ENCODE measurements at regions not wholly inside any gene's neighbourhood (a gene's known extent, or its start where the extent isn't known, plus 50 kb on each side); places are given as distances from the start of the nearest gene placed in this dataset.

DNA sequence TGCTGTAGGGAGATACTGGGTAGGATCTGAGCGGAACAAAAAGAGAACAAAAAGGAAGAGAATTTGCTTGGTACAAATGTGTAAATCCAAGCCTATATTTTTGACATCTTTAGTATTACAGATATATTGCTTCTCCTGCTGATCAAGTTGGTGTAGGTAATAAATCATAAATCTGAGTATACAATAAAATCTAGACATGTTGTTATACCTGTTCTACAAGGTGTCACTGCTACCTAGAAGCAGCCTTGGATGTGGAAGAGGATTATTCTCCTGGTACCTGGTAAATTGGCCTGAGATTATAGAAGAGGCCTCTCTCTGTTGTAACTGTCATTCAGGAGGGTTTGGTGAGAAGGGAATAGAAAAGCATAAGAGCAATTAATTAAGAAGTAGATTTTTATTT, 89.9 kb upstream of the LSM8 start:
- Histone ChIP-seq H3K4me3 (no peak overlapping the region), H3K4me1 (no peaks in the 10 kb centered on the region), H3K27ac (no peak overlapping the region), H3K27me3 (no peaks in the 10 kb centered on the region), H3K9me3 (no peaks in the 10 kb centered on the region), H3K36me3 (no peaks in the 10 kb centered on the region)
- DNase-seq: no peak
- intact Hi-C loops (cut with DNase I): no loop called here
- TF ChIP-seq, protein P1, sequence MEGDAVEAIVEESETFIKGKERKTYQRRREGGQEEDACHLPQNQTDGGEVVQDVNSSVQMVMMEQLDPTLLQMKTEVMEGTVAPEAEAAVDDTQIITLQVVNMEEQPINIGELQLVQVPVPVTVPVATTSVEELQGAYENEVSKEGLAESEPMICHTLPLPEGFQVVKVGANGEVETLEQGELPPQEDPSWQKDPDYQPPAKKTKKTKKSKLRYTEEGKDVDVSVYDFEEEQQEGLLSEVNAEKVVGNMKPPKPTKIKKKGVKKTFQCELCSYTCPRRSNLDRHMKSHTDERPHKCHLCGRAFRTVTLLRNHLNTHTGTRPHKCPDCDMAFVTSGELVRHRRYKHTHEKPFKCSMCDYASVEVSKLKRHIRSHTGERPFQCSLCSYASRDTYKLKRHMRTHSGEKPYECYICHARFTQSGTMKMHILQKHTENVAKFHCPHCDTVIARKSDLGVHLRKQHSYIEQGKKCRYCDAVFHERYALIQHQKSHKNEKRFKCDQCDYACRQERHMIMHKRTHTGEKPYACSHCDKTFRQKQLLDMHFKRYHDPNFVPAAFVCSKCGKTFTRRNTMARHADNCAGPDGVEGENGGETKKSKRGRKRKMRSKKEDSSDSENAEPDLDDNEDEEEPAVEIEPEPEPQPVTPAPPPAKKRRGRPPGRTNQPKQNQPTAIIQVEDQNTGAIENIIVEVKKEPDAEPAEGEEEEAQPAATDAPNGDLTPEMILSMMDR (IDR thresholded peaks at IDR 0.05): no peak
- ATAC-seq: no peak
- no peak for FAIRE-seq
- 87 to 89% methylated on average over 1 of the region's 1 CpG for WGBS, 2 donors

DNA sequence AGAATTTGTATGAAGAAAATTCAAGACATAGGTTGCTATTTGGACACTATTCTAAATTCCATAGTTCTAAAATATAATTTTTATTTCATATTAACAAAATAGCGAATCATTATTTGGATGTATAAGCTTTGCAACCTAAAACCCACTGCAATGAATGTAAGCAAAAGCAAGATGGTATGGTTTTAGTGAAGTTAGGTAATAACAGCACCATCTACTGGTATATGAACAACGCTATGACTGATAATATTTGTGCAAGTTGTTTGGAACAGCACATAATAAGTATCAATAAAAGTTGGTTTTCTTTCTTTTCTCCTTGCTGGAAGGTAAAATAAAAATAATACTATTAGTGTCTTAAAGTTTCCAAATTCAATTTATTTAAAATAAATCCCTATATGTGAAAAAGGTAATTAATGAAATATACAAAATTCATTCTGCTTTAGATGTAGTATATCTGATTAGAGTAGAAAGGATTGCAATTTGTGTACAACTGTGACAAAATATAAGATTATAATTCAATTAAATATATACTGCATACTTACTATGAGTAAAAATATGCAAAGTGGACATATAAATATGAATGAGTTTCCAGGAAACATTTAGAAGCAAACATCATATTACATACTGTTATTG, 79.0 kb upstream of the LSM8 start:
- 2 to 4% methylated on average over 2 of the region's 2 CpGs for WGBS, 2 donors
- no peaks in the 10 kb centered on the region for H3K9me3 ChIP-seq
- H3K27ac ChIP-seq: no peak overlapping the region
- TF ChIP-seq, protein P1 (IDR thresholded peaks at IDR 0.05): peak in 3 of 4 donors; percentile 5 to 39 (median 23)
- H3K36me3 ChIP-seq: no peaks in the 10 kb centered on the region
- DNase-seq: no peak
- ATAC-seq: peak in 3 of 4 donors; percentile 60 to 75 (median 64)
- intact Hi-C loops (cut with DNase I): no loop called here
- H3K4me3 ChIP-seq: no peak overlapping the region
- no peaks in the 10 kb centered on the region for H3K4me1 ChIP-seq
- no peaks in the 10 kb centered on the region for H3K27me3 ChIP-seq
- FAIRE-seq: peak; percentile 87

DNA sequence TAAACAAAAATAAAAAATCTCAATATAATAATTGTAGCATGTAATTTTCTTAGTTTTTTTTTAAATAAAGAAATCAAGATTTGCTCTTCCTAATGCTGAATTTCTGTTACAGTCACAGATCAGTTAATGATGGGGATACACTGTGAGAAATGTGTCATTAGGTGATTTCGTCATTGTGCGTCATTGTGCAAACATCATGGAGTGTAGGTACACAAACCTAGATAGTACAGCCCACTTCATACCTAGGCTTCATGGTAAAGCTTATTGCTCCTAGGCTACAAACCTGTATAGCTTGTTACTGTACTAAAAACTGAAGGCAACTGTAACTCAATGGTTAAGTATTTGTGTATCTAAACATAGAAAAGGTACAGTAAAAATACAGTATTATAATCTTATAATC, 74.4 kb upstream of the LSM8 start:
- TF ChIP-seq, protein P1 (IDR thresholded peaks at IDR 0.05): no peak
- no peaks in the 10 kb centered on the region for H3K27me3 ChIP-seq
- 23 to 39% methylated on average over 2 of the region's 2 CpGs for WGBS, 2 donors
- no peak overlapping the region for H3K4me3 ChIP-seq
- H3K36me3 ChIP-seq: no peaks in the 10 kb centered on the region
- intact Hi-C loops (cut with DNase I): no loop called here
- ATAC-seq (peak; percentile 78 to 97 (median 94)), FAIRE-seq (no peak), DNase-seq (peak in 2 of 6 donors; percentile 12 to 47)
- no peaks in the 10 kb centered on the region for H3K4me1 ChIP-seq
- no peaks in the 10 kb centered on the region for H3K9me3 ChIP-seq
- no peak overlapping the region for H3K27ac ChIP-seq

DNA sequence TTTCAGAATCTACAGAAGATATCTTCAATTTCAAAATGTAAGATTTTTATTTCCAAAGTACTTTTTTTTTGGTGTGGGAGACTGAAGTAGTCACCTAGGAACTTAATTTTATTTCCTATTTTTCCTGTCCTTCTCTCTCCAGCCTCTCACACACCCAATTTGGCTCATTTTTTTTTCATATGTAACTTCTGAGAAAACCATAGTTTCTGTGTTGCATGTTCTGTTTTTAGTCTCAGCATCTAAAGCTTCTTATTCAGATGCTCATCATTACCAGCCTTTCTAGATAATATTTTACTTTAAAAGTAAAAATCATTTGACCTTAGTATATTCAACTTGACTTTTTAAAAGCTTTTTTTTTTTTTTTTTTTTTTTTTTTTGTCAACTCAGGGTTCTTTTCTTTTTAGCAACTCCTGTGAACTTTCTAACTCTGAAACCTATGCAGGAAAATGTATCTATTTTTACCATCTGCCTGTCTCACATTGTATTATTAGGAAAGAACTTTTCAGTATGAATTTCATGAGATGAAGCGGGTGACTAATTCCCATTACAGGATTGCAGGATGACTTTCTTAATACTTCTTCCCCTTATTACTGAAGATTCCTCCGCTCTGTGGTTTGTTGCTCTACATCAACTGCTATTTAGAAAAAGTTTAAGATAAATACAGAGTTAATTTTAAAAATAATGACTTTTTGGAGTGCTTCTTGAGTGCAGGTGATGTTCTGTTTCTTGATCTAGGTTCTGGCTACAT, 73.6 kb upstream of the LSM8 start:
- TF ChIP-seq, protein P1 (IDR thresholded peaks at IDR 0.05): no peak
- Histone ChIP-seq H3K4me3 (no peak overlapping the region), H3K9me3 (no peaks in the 10 kb centered on the region), H3K36me3 (no peaks in the 10 kb centered on the region), H3K27me3 (no peaks in the 10 kb centered on the region), H3K27ac (no peak overlapping the region), H3K4me1 (no peaks in the 10 kb centered on the region)
- WGBS, 2 donors: 93 to 96% methylated on average over 2 of the region's 2 CpGs
- ATAC-seq (no peak), DNase-seq (no peak), FAIRE-seq (no peak)
- intact Hi-C loops (cut with DNase I): no loop called here

DNA sequence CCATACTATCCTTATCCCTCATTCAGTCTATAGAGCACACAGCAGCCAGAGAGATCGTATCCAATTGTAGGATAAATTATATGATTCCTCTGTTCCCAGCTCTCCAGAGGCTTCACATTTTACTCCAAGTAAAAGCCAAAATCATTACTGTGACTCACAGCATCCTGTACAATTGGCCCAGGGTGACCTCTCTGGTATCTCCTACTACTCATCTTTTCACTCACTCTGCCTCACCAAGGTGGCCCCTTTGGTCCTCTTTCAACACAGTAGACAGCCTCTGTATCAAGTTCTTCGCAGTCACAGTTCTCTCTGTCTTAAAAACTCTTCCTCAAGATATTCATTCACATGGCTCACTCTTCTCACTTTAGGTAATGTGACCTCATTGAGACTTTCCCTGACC, 72.6 kb upstream of the LSM8 start:
- Histone ChIP-seq H3K36me3 (no peaks in the 10 kb centered on the region), H3K27ac (no peak overlapping the region), H3K27me3 (no peaks in the 10 kb centered on the region), H3K9me3 (no peaks in the 10 kb centered on the region), H3K4me3 (no peak overlapping the region), H3K4me1 (no peaks in the 10 kb centered on the region)
- no peak for FAIRE-seq
- 72 to 91% methylated on average over 2 of the region's 2 CpGs for WGBS, 2 donors
- intact Hi-C loops (cut with DNase I): no loop called here
- no peak for ATAC-seq
- TF ChIP-seq, protein P1 (IDR thresholded peaks at IDR 0.05): no peak
- no peak for DNase-seq
